Testis (tissue), 2 donors: ENCODE measurements at regions not wholly inside any gene's neighbourhood (a gene's known extent, or its start where the extent isn't known, plus 50 kb on each side); places are given as distances from the start of the nearest gene placed in this dataset.

Experiments used
- DNase-seq: peaks from one replicate; pipeline ENCODE4 v3.0.0-alpha.2; 2019
- H3K27ac ChIP-seq, 2 donors: fragments of 200-600 bp; sonication (generic); one replicate each; pipeline ENCODE4 v1.5.1; 2019
- H3K27me3 ChIP-seq: fragments of 200-600 bp; sonication (generic); one replicate; pipeline ENCODE4 v1.5.1; 2019
- H3K36me3 ChIP-seq: fragments of 200-600 bp; sonication (generic); one replicate; pipeline ENCODE4 v1.5.1; 2017; ENCODE audit warnings: low read depth; ENCODE audit errors: missing control alignments
- H3K4me1 ChIP-seq: fragments of 200-600 bp; sonication (generic); one replicate; pipeline ENCODE4 v1.5.1; 2019
- H3K4me3 ChIP-seq, 2 donors: fragments of 200-600 bp; sonication (generic); one replicate each; pipeline ENCODE4 v1.5.1; 2017 to 2019
- H3K9me3 ChIP-seq: fragments of 200-600 bp; sonication (generic); one replicate; pipeline ENCODE4 v1.5.1; 2017
- POLR2A ChIP-seq: fragments of 450-650 bp; IDR thresholded peaks from one replicate; pipeline ENCODE4 v1.6.1; 2017; ENCODE audit warnings: antibody characterized with exemption, mild to moderate bottlenecking, moderate library complexity
- WGBS, 2 donors: methylation state at CpG; one replicate each; pipeline ENCODE4 v1.1.5; 2018; 5-methylcytosine and 5-hydroxymethylcytosine counted together
- intact Hi-C: fragments of 100-400 bp; cut with DNase I; formaldehyde crosslinking; loops from one replicate; pipeline ENCODE4 v1.15.1; 2023; ENCODE audit warnings: low total_unique reads
- TF ChIP-seq, protein P1 (sequence below), 3 experiments: fragments of 450-650 bp in 2 of 3; fragments of 200-600 bp in 1 of 3; sonication (generic) in 1 of 3; IDR thresholded peaks; one replicate each; pipeline ENCODE4 v1.5.1; 2016 to 2019; ENCODE audit warnings: antibody characterized with exemption in 3 of 3, mild to moderate bottlenecking in 2 of 3, moderate library complexity in 1 of 3

DNA sequence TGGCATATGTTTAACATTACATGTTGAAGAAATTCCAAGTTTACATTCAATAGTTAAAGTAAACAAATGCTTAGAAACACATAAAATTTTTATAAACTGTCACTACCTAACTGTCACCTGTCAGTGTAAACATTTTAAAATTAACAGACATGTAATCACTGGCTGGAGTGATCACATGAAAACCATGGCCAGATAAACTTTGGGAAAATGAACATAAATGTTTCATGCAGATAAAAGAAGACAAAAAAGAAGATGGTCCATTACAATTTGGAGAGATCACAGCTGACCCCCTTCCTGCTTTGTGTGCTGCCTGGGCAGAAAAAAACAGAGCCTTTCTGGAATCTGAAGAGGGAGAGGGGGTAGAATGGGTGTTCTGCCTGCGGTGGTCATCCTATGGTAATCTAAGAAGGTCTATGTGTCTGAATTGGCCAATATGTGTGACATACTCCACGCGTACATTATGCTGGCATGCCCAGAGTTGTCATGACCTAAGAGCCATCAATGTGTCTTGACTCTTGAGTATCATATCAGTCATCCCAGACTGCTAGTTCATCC lies 57.5 kb upstream of the MEOX2 start:
- WGBS, 2 donors, result 61 to 100% methylated on average over 2 to 3 of the region's 3 CpGs
- peaks cover 5% of the 10 kb centered on the region for H3K4me1 ChIP-seq
- intact Hi-C loops, result no loop called here

GRCh38 chr7:15737601-15738000 lies 51.1 kb upstream of the MEOX2 start:
- no peaks in the 10 kb centered on the region for H3K4me1 ChIP-seq
- DNase-seq, result no peak
- no peaks in the 10 kb centered on the region for H3K9me3 ChIP-seq
- H3K27ac ChIP-seq, result no peak overlapping the region
- 73 to 77% methylated on average over 2 of the region's 2 CpGs for WGBS, 2 donors
- TF ChIP-seq, protein P1, sequence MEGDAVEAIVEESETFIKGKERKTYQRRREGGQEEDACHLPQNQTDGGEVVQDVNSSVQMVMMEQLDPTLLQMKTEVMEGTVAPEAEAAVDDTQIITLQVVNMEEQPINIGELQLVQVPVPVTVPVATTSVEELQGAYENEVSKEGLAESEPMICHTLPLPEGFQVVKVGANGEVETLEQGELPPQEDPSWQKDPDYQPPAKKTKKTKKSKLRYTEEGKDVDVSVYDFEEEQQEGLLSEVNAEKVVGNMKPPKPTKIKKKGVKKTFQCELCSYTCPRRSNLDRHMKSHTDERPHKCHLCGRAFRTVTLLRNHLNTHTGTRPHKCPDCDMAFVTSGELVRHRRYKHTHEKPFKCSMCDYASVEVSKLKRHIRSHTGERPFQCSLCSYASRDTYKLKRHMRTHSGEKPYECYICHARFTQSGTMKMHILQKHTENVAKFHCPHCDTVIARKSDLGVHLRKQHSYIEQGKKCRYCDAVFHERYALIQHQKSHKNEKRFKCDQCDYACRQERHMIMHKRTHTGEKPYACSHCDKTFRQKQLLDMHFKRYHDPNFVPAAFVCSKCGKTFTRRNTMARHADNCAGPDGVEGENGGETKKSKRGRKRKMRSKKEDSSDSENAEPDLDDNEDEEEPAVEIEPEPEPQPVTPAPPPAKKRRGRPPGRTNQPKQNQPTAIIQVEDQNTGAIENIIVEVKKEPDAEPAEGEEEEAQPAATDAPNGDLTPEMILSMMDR (IDR thresholded peaks at IDR 0.05), result no peak
- TF ChIP-seq POLR2A, result no peak
- intact Hi-C loops, result no loop called here
- H3K36me3 ChIP-seq, result no peaks in the 10 kb centered on the region
- H3K4me3 ChIP-seq, result no peak overlapping the region
- H3K27me3 ChIP-seq, result no peaks in the 10 kb centered on the region

More for the DNA sequence above, 57.5 kb upstream of the MEOX2 start:
- Histone ChIP-seq H3K27me3 (no peaks in the 10 kb centered on the region), H3K27ac (no peak overlapping the region), H3K4me3 (no peak overlapping the region), H3K9me3 (no peaks in the 10 kb centered on the region), H3K36me3 (no peaks in the 10 kb centered on the region)
- TF ChIP-seq POLR2A, result no peak
- TF ChIP-seq, protein P1 (IDR thresholded peaks at IDR 0.05), result no peak
- no peak for DNase-seq
